HCT116 (cell line): ENCODE measurements at regions not wholly inside any gene's neighbourhood (a gene's known extent, or its start where the extent isn't known, plus 50 kb on each side); places are given as distances from the start of the nearest gene placed in this dataset.
"Not testable (repeated sequence)": the region's sequence is repeated elsewhere in the genome, so short reads cannot be mapped to it uniquely, and the experiment has no call there.

Source experiments
- EZH2 ChIP-seq: fragments of 200-600 bp; sonication (generic); IDR thresholded peaks from 2 replicates; pipeline ENCODE4 v1.6.1; 2017; ENCODE audit warnings: antibody characterized with exemption, mixed run types
- EZH2phosphoT487 ChIP-seq: fragments of 200-600 bp; IDR thresholded peaks from 2 replicates; pipeline ENCODE4 v1.6.1; 2018; ENCODE audit warnings: antibody characterized with exemption, borderline replicate concordance
- POLR2A ChIP-seq: IDR thresholded peaks from 2 replicates; pipeline ENCODE4 v1.7.0; 2011; ENCODE audit warnings: borderline replicate concordance; ENCODE audit not compliant: insufficient read depth, insufficient read length; ENCODE audit errors: extremely low read depth
- POLR2AphosphoS5 ChIP-seq: IDR thresholded peaks from 2 replicates; pipeline ENCODE4 v1.6.1; 2011; ENCODE audit warnings: mild to moderate bottlenecking, low read depth, low read length, moderate library complexity
- RAD21 ChIP-seq: IDR thresholded peaks from 2 replicates; pipeline ENCODE4 v1.6.1; 2012; ENCODE audit warnings: low read depth, mild to moderate bottlenecking
- SIN3A ChIP-seq: IDR thresholded peaks from 2 replicates; pipeline ENCODE4 v1.6.1; 2012; ENCODE audit warnings: low read depth
- TCF7L2 ChIP-seq: IDR thresholded peaks from 2 replicates; pipeline ENCODE4 v1.7.0; 2011; ENCODE audit warnings: borderline replicate concordance, inconsistent platforms; ENCODE audit not compliant: insufficient read depth, insufficient read length; ENCODE audit errors: extremely low read depth
- TF ChIP-seq, protein P1 (sequence below), 3 experiments: fragments of 200-600 bp in 1 of 3; sonication (generic) in 1 of 3; IDR thresholded peaks in 2 of 3; conservative IDR thresholded peaks in 1 of 3; 2 replicates each; pipeline ENCODE4 v1.5.1; 2012 to 2017; ENCODE audit warnings: low read depth in 2 of 3, low read length in 2 of 3, antibody characterized with exemption in 1 of 3, borderline replicate concordance in 1 of 3, control low read depth in 1 of 3, mild to moderate bottlenecking in 1 of 3, mixed read lengths in 1 of 3, mixed run types in 1 of 3, moderate library complexity in 1 of 3; ENCODE audit not compliant: insufficient read depth in 1 of 3

DNA sequence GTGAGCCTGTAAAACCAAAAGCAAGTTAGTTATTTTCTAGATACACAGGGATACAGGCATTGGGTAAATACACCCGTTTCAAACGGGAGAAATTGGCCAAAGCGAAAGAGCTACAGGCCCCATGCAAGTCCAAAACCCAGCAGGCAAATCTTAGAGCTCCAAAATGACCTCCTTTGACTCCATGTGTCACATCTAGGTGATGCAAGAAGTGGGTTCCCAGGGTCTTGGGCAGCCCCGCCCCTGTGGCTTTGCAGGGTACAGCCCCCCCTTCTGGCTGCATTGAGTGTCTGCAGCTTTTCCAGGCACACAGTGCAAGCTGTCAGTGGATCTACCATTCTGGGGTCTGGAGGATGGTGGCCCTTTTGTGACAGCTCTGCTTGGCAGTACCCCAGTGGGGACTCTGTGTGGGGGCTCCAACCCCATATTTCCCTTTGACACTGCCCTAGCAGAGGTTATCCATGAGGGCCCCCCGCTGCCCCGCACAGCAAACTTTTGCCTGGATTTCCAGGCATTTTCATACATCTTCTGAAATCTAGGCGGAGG, 1367.6 kb downstream of the CDH12 start:
- TF ChIP-seq EZH2phosphoT487, RAD21, SIN3A, EZH2, POLR2A, POLR2AphosphoS5, TCF7L2: not testable (repeated sequence)
- TF ChIP-seq, protein P1, sequence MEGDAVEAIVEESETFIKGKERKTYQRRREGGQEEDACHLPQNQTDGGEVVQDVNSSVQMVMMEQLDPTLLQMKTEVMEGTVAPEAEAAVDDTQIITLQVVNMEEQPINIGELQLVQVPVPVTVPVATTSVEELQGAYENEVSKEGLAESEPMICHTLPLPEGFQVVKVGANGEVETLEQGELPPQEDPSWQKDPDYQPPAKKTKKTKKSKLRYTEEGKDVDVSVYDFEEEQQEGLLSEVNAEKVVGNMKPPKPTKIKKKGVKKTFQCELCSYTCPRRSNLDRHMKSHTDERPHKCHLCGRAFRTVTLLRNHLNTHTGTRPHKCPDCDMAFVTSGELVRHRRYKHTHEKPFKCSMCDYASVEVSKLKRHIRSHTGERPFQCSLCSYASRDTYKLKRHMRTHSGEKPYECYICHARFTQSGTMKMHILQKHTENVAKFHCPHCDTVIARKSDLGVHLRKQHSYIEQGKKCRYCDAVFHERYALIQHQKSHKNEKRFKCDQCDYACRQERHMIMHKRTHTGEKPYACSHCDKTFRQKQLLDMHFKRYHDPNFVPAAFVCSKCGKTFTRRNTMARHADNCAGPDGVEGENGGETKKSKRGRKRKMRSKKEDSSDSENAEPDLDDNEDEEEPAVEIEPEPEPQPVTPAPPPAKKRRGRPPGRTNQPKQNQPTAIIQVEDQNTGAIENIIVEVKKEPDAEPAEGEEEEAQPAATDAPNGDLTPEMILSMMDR (IDR thresholded peaks at IDR 0.05 in 2 of 3, conservative IDR thresholded peaks at IDR 0.05 in 1 of 3; ENCODE audit: borderline replicate concordance in 1 of 3, insufficient read depth in 1 of 3, low read depth in 2 of 3, low read length in 2 of 3), result not testable (repeated sequence)
